ENCODE measurements at regions not wholly inside any gene's neighbourhood (a gene's known extent, or its start where the extent isn't known, plus 50 kb on each side); places are given as distances from the start of the nearest gene placed in this dataset.

GRCh38 chr2:60657673-60658072 lies 98.4 kb upstream of the PAPOLG start:
- DNase-seq (ENCODE audit: low spot score), result no peak

DNA sequence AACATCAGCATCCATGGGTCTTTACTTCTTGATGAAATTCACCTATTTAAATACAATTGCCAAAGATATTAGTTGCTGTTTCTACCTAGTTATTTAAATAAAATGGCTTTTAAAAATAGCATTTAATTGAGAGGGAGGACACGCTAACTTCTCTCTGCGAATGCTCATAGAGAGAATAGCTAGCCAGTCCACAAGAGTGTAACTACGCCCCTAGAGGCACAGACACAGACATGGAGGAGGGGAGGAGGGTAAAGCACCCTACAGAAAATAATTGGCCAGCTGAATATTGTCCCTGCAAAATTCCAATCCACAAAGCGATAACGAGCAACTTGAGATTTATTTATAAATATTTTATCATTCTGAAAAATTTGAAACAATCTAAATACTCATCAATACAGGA lies 97.0 kb upstream of the PAPOLG start:
- no peak for DNase-seq (ENCODE audit: low spot score)

DNA sequence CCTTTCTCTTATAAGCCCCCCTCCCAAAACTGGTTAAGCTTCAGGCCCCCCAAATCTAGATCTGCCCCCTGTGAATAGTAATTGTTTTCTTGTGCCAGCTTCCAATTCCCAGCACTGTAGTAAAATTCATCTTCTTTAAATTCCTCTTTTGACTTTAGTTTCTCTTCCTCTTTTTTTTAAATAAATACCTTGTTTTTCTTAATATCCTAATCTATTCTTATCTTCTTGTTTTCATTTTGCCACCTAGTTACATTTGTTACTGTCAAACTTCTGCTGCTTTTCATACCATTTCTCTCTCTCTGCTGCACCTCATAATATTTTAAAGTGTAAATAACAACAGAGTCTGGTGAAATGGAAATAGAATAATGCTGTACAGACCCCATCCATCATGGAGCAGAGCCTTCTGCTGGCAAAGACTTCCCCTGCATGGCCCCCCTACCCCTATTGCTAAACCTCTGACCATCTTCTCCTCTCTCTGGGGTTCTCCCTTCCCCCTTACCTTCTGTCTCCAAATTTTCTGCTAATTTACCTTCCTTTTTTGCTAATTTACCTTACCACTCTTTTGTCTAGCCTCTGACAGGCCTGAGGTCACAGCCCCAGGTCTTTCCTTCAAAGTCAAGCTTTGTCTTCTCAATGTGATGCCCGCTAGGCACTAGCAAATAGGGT lies 94.9 kb upstream of the PAPOLG start:
- DNase-seq (ENCODE audit: low spot score), result no peak

DNA sequence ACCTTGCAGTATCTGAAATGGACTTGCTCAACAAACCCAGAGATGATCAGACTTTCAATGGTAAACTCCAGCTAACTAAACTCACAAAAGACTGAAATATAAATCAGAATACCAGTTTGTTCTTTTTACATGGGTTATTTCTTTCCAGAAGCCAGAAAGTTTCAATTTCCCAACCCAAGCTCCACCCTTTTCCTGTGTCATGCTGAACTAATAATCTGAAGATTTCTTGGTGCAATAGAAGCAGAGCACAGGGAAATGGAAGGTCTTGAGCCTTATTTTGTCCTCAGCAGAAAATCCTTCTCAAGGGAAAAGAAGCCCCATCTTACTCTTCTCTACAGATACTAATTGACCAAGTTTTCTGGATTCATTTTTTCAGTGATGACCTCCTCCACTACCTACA lies 93.3 kb upstream of the PAPOLG start:
- DNase-seq (ENCODE audit: low spot score), result no peak

DNA sequence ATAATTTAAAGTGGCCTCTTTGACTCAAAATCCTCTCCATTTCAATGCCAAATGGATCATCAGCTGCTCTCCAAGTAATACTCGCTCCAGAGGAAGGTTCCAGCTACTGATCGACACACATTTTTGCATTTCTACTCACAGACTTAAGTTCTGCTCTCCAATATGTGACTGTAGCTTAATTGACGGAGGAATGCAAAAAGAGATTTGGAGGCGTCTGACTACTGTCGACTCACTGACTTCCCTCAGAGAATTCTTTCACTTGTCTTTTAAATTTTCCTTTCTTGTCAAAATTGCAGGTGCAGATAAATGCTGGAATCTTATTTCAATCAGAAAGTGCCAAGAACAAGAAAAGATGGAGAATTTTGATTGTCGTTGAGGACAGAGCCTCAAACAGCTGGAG lies 84.1 kb upstream of the PAPOLG start:
- DNase-seq (ENCODE audit: low spot score), result no peak

GRCh38 chr2:60674524-60675165 lies 81.4 kb upstream of the PAPOLG start:
- peak; percentile 90 for DNase-seq (ENCODE audit: low spot score)

DNA sequence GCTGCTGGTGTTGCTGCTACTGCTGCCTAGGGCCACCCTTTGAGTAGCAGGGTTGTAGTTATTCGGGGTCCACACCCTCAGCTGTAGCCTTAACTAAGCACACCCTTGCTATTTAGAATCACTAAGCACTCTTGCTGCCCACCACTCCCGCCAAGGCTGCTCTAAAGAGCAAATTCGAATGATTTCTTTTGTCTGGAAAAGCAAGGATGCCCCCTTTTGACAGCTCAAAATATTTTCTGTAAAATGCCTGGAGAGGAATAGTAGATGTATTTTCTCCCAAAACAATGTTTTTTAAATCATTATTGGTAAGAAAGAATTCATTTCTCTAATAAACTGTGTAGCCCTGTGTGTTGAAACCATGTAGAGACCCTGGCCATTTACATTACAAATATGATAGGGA lies 80.8 kb upstream of the PAPOLG start:
- no peak for DNase-seq (ENCODE audit: low spot score)

DNA sequence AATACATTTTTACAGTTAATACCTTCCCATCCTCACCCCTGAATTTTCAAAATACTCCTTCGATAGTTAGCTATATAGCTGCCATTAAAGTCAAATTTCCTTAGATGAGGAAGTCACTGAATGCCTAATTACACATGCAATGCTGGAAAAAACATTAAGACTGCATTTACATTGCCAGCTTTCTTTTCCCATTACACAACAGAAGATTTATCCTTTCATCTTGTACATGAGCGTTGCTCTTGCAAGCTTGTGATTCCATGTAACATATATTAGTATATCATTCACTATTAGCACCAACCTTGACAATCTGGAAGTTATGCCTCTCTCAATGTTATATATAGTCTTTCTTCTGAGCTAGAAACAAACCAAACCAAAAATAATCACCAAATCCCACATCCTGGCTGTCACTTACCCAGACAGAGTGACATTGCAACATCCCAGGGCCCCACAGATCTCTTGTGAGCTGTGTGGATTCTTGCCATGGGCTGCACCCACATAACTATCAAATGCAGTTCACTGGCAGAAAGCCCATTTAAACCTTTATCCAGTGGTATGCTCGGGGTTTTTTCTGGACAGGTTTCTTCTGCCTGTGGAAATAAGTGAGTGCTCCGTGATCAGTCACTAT lies 79.2 kb upstream of the PAPOLG start:
- no peak for DNase-seq (ENCODE audit: low spot score)

- no peak for DNase-seq (ENCODE audit: low spot score)
Measured at GRCh38 chr2:60677356-60677755, 78.7 kb upstream of the PAPOLG start.

DNA sequence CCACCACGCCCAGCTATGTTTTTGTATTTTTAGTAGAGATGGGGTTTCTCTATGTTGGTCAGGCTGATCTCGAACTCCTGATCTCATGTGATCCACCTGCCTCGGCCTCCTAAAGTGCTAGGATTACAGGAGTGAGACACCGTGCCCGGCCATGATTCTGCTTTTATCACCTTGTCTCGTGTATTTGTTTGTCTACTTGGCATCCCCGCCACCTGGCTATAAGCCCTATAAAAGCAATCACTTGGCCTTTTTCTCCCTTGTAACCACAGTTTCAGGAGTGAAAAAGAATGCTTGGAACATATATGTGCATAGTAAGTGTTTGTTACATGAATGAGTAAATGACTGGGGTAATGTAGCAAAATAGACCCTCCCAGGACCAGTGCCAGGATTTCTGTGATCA lies 77.5 kb upstream of the PAPOLG start:
- no peak for DNase-seq (ENCODE audit: low spot score)

GRCh38 chr2:60679036-60679780 lies 76.9 kb upstream of the PAPOLG start:
- no peak for DNase-seq (ENCODE audit: low spot score)

DNA sequence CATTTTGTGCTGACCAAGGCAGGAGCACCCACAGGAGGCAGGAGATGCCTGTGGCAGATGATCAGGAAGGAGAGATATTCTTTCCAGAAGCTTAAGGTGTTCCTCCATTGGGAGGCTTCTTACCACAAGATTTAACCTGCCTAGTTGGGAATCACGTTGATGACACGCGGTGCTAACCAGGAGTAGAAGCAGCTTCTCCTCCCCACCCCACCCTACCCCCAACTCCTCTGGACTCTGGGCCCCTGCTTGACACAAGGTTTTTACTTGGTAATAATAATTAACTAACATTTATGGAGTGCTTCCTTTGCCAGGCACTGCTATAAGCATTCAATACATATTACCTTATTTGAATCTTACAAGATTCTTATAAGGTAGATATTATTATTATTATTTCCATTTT lies 62.5 kb upstream of the PAPOLG start:
- no peak for DNase-seq (ENCODE audit: low spot score)

- DNase-seq (ENCODE audit: low spot score), result no peak
Measured at GRCh38 chr2:60695793-60696192, 60.3 kb upstream of the PAPOLG start.

DNA sequence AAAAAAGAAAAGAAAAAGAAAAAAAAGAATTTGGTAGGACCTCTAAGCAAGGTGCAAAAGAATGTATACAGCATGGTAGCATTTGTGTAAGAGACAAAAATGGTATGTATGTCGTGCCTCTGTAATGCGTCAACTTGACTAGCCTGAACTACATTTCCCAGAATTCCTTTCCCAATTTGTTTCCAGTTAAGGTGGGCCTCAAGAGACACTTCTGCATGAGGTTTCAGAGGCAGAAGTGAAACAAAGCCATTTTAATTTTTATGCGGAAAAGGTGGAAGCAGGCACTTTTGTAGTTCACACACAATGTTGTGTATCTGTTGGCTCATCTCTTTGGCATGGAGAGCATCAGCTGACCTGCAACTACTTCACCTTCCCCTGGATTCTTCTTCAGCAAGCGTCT lies 56.5 kb upstream of the PAPOLG start:
- no peak for DNase-seq (ENCODE audit: low spot score)

GRCh38 chr2:60706021-60706420 lies 50.0 kb upstream of the PAPOLG start:
- DNase-seq (ENCODE audit: low spot score), result no peak

Measured in D341Med (cell line).